PC-9 (cell line): ENCODE measurements at regions not wholly inside any gene's neighbourhood (a gene's known extent, or its start where the extent isn't known, plus 50 kb on each side); places are given as distances from the start of the nearest gene placed in this dataset.

Experiments
- EZH2 ChIP-seq: fragments of 200-600 bp; sonication (generic); IDR thresholded peaks from 2 replicates; pipeline ENCODE4 v1.8.0; 2017; ENCODE audit warnings: antibody characterized with exemption, low read depth
- TF ChIP-seq, protein P1 (sequence below): fragments of 200-600 bp; sonication (generic); conservative IDR thresholded peaks from 2 replicates; pipeline ENCODE4 v1.6.1; 2017; ENCODE audit warnings: mixed run types, antibody characterized with exemption, mild to moderate bottlenecking, moderate library complexity

DNA sequence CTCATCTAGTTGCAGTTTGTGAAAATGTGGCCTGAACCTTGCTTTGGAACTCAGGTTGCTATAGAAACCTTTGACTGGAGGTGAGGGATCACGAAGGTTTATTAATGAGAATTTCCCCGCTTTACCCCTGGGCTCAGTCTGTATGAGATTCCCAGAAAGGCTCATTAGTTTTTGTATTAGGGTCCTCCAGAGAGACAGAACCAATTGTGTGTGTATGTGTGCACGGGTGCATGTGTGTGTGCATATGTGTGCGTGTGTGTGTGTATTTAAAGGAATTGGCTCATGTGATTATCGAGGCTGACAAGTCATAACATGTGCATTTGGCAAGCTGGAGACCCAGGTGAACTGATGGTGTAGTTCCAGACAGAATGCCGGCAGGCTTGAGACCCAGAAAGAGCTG lies 113.8 kb upstream of the DLX2 start:
- TF ChIP-seq, protein P1, sequence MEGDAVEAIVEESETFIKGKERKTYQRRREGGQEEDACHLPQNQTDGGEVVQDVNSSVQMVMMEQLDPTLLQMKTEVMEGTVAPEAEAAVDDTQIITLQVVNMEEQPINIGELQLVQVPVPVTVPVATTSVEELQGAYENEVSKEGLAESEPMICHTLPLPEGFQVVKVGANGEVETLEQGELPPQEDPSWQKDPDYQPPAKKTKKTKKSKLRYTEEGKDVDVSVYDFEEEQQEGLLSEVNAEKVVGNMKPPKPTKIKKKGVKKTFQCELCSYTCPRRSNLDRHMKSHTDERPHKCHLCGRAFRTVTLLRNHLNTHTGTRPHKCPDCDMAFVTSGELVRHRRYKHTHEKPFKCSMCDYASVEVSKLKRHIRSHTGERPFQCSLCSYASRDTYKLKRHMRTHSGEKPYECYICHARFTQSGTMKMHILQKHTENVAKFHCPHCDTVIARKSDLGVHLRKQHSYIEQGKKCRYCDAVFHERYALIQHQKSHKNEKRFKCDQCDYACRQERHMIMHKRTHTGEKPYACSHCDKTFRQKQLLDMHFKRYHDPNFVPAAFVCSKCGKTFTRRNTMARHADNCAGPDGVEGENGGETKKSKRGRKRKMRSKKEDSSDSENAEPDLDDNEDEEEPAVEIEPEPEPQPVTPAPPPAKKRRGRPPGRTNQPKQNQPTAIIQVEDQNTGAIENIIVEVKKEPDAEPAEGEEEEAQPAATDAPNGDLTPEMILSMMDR = no peak
- no peak for TF ChIP-seq EZH2
